PFSK-1 (cell line): ENCODE measurements at regions not wholly inside any gene's neighbourhood (a gene's known extent, or its start where the extent isn't known, plus 50 kb on each side); places are given as distances from the start of the nearest gene placed in this dataset.

Experiments used
- FOXP2 ChIP-seq: optimal IDR thresholded peaks from 2 replicates; pipeline ENCODE3; 2011; ENCODE audit warnings: borderline replicate concordance, control low read depth, inconsistent platforms; ENCODE audit not compliant: insufficient read depth; ENCODE audit errors: extremely low read length, extremely low read depth
- POLR2AphosphoS5 ChIP-seq: IDR thresholded peaks from 2 replicates; pipeline ENCODE4 v1.6.1; 2012; ENCODE audit warnings: low read depth, mild to moderate bottlenecking, control low read depth, low read length, moderate library complexity
- SIN3A ChIP-seq: IDR thresholded peaks from 2 replicates; pipeline ENCODE4 v1.6.1; 2012; ENCODE audit warnings: mild to moderate bottlenecking, low read length, moderate library complexity, borderline replicate concordance; ENCODE audit not compliant: insufficient read depth
- TAF1 ChIP-seq: IDR thresholded peaks from 2 replicates; pipeline ENCODE4 v1.6.1; 2012; ENCODE audit warnings: low read length, control low read depth, borderline replicate concordance; ENCODE audit not compliant: insufficient read depth
- TF ChIP-seq, protein P1 (sequence below), 2 experiments: IDR thresholded peaks; 2 replicates each; pipeline versions ENCODE4 v1.6.1 to v1.8.0; 2011 to 2012; ENCODE audit warnings: low read depth in 2 of 2, low read length in 2 of 2, control low read depth in 1 of 2, inconsistent platforms in 1 of 2, mild to moderate bottlenecking in 1 of 2, moderate library complexity in 1 of 2; ENCODE audit not compliant: insufficient read depth in 1 of 2

DNA sequence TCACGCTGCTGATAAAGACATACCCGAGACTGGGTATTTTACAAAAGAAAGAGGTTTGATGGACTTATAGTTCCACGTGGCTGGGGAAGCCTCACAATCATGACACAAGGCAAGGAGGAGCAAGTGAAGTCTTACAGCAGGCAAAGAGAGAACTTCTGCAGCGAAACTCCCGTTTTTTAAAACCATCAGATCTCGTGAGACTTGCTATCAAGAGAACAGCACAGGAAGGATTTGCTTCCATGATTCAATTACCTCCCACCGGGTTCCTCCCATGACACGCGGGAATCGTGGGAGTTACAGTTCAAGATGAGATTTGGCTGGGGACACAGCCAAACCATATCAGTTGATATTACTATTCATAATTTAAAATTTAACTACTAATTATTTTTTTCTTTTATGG lies 157.3 kb upstream of the ATXN1 start:
- TF ChIP-seq, protein P1, sequence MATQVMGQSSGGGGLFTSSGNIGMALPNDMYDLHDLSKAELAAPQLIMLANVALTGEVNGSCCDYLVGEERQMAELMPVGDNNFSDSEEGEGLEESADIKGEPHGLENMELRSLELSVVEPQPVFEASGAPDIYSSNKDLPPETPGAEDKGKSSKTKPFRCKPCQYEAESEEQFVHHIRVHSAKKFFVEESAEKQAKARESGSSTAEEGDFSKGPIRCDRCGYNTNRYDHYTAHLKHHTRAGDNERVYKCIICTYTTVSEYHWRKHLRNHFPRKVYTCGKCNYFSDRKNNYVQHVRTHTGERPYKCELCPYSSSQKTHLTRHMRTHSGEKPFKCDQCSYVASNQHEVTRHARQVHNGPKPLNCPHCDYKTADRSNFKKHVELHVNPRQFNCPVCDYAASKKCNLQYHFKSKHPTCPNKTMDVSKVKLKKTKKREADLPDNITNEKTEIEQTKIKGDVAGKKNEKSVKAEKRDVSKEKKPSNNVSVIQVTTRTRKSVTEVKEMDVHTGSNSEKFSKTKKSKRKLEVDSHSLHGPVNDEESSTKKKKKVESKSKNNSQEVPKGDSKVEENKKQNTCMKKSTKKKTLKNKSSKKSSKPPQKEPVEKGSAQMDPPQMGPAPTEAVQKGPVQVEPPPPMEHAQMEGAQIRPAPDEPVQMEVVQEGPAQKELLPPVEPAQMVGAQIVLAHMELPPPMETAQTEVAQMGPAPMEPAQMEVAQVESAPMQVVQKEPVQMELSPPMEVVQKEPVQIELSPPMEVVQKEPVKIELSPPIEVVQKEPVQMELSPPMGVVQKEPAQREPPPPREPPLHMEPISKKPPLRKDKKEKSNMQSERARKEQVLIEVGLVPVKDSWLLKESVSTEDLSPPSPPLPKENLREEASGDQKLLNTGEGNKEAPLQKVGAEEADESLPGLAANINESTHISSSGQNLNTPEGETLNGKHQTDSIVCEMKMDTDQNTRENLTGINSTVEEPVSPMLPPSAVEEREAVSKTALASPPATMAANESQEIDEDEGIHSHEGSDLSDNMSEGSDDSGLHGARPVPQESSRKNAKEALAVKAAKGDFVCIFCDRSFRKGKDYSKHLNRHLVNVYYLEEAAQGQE (IDR thresholded peaks at IDR 0.05; ENCODE audit: insufficient read depth in 1 of 2, low read depth in 2 of 2, low read length in 2 of 2) = no peak
- TF ChIP-seq FOXP2 (no peak), SIN3A (no peak)

DNA sequence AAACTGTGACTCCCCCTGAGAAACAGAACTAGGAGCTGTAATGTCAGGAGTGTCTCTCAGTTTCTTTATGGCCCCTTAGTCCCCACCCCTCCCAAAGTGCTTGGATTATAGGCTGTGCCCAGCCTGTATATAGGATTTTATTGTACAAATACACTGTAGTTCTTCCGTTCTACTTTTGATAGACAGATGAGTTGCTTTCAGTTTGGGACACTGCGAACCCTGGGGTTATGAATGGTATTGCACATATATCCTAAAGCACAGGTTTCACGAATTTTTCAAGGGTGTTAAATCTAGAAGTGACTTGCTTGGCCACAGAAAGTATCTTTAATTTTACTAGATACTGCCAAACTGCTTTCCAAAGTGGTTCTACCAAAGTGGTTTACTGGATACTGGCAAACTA lies 152.9 kb upstream of the ATXN1 start:
- TF ChIP-seq SIN3A = no peak
- TF ChIP-seq FOXP2 = no peak
- no peak for TF ChIP-seq POLR2AphosphoS5
- TF ChIP-seq, protein P1 (IDR thresholded peaks at IDR 0.05; ENCODE audit: insufficient read depth in 1 of 2, low read depth in 2 of 2, low read length in 2 of 2) = no peak
- no peak for TF ChIP-seq TAF1

DNA sequence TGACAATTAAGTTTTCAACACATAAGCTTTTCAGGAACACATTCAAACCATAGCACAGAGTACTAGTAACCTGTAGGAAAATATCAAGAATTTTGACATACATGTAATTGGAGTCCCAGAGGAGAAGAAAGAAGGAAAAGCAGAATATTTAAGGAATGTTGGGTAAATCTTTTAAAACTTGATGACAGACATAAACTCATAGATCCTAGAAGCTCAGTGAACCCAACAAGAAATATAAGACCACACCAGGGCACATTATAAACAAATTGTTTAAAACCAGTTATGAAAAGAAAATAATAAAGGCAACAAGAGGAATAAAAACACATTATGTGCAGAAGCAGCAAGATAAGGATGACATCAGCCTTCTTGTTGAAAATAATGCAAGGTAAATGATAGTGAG lies 151.5 kb upstream of the ATXN1 start:
- no peak for TF ChIP-seq SIN3A
- no peak for TF ChIP-seq POLR2AphosphoS5
- TF ChIP-seq TAF1 = no peak
- TF ChIP-seq FOXP2 = no peak
- TF ChIP-seq, protein P1 (IDR thresholded peaks at IDR 0.05; ENCODE audit: insufficient read depth in 1 of 2, low read depth in 2 of 2, low read length in 2 of 2) = no peak

DNA sequence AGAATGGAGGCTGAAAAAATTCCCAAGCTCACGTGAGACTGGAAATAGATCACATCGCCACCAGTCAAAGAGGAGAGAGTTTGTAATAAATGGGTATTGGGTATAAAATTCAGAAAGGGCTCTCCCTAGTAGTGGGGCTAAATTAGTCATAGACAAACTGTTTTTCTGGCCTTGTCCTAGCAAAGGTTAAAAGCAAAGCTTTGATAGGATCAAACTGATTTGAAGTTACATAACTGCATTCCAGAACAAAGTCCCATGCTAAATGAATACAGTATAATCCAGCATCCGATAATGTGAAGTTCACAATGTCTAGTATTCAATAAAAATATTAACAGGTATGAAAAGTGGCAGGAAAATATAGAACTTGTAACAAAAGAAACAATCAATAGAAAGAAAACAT lies 149.8 kb upstream of the ATXN1 start:
- TF ChIP-seq FOXP2 = no peak
- TF ChIP-seq SIN3A = no peak
- no peak for TF ChIP-seq POLR2AphosphoS5
- TF ChIP-seq, protein P1 (IDR thresholded peaks at IDR 0.05; ENCODE audit: insufficient read depth in 1 of 2, low read depth in 2 of 2, low read length in 2 of 2) = no peak
- no peak for TF ChIP-seq TAF1

DNA sequence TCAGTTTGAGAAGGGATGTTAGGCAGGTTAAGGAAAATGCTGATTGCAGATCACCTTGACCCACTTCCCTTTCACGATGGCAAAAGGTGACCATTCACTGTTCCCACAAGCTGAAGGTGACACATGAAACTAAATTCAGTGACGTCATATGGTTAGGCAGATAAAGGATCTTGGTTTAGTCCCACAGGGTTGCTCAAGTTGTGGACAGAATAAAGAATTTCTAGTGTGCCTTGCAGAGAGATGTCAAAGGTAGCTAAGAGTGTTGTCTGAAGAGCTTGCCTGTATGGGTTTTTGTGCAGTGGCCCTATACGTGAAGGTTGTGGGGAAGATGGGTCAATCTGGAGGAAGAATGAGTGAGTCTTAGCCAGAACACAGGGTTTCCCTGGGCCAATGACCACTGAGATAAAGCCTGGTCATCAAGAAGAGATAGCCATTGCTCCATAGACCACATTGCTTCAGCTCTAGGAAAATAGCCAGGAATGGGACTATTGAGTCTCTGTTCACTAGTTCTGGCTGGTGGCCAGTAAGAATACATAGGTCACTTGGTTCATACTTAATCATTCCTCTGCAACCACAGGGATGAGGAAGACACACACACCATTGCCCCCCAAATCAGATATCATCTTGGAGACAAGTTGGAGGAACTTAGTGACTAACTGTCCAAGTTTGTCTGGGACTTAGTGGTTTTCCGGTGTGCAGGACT lies 148.5 kb upstream of the ATXN1 start:
- TF ChIP-seq TAF1 (no peak), FOXP2 (no peak), SIN3A (no peak), POLR2AphosphoS5 (no peak)
- TF ChIP-seq, protein P1 (IDR thresholded peaks at IDR 0.05; ENCODE audit: insufficient read depth in 1 of 2, low read depth in 2 of 2, low read length in 2 of 2) = no peak
